HepG2 (cell line): ENCODE measurements at regions not wholly inside any gene's neighbourhood (a gene's known extent, or its start where the extent isn't known, plus 50 kb on each side); places are given as distances from the start of the nearest gene placed in this dataset.

Experiments used
- ATAC-seq: fragments of 200-7000 bp; cut with Tn5 transposase; 3 replicates; pipeline ENCODE4 v1.9.1; 2020; ENCODE audit warnings: mild to moderate bottlenecking, moderate library complexity
- BruUV-seq: library from RNA; stranded (reverse); fragments of 400-500 nt; replicated peaks from 2 replicates; lab custom pipeline; 2021; lab: Mats Ljungman, UMichigan
- CTCF ChIA-PET: fragments of 300-600 bp; formaldehyde crosslinking; extraction: SDS; loops from one replicate; lab custom pipeline; 2021; ENCODE audit warnings: low total read pairs, inconsistent platforms, low intra/inter-chr PET ratio; lab: Yijun Ruan, JAX
- POLR2A ChIA-PET: fragments of 350-600 bp; sonication (Branson Sonifier 250); formaldehyde crosslinking; loops from one replicate; lab custom pipeline; 2020; ENCODE audit warnings: antibody characterized with exemption, inconsistent platforms; lab: Yijun Ruan, JAX
- DNase-seq: peaks from one replicate; pipeline ENCODE4 v3.0.0-alpha.2; 2015; ENCODE audit warnings: low spot score
- FAIRE-seq: peaks from 3 replicates; lab custom pipeline; 2011; peaks lifted over from hg19 to GRCh38; lab: Jason Lieb, UNC
- H2AFZ ChIP-seq: one replicate; pipeline ENCODE4 v1.6.1; 2011; ENCODE audit warnings: low read length, inconsistent platforms
- H3K27ac ChIP-seq: fragments of 300-600 bp; 3 replicates; pipeline ENCODE4 v1.8.0; 2011; ENCODE audit warnings: mixed run types, mild to moderate bottlenecking, mixed read lengths, low read length, inconsistent platforms; ENCODE audit not compliant: insufficient read depth; ENCODE audit errors: extremely low read length
- H3K27me3 ChIP-seq, 2 experiments: fragments of 200-600 bp in 1 of 2; 2 replicates in 1 of 2; 3 replicates in 1 of 2; pipeline versions ENCODE4 v1.6.0 to v1.8.0; 2011; ENCODE audit warnings: low read length in 2 of 2, mild to moderate bottlenecking in 2 of 2, moderate library complexity in 2 of 2, inconsistent platforms in 1 of 2; ENCODE audit not compliant: insufficient read depth in 2 of 2, control insufficient read depth in 1 of 2
- H3K36me3 ChIP-seq, 2 experiments: fragments of 200-600 bp in 1 of 2; replicated peaks in 1 of 2; 2 replicates in 1 of 2; 3 replicates in 1 of 2; pipeline versions ENCODE4 v1.5.1 to v1.8.0; 2011; ENCODE audit warnings: low read length in 2 of 2, inconsistent platforms in 1 of 2; ENCODE audit not compliant: insufficient read depth in 2 of 2, control insufficient read depth in 1 of 2
- H3K4me1 ChIP-seq: 2 replicates; pipeline ENCODE4 v1.5.1; 2012; ENCODE audit warnings: low read length, inconsistent platforms; ENCODE audit not compliant: insufficient read depth
- H3K4me2 ChIP-seq: 2 replicates; pipeline ENCODE4 v1.6.0; 2011; ENCODE audit warnings: low read depth, low read length, inconsistent platforms
- H3K4me3 ChIP-seq, 3 experiments: fragments of 200-600 bp in 1 of 3; sonication (generic), shearing (Covaris generic) in 1 of 3; replicated peaks in 1 of 3; 2 replicates each; pipeline ENCODE4 v1.5.1; 2011 to 2016; ENCODE audit warnings: low read length in 3 of 3, inconsistent platforms in 2 of 3, low read depth in 2 of 3, mild to moderate bottlenecking in 2 of 3, control low read depth in 1 of 3, mixed read lengths in 1 of 3; ENCODE audit not compliant: insufficient read depth in 1 of 3
- H3K79me2 ChIP-seq: one replicate; pipeline ENCODE4 v1.6.1; 2011; ENCODE audit warnings: low read length, inconsistent platforms; ENCODE audit not compliant: insufficient read depth
- H3K9ac ChIP-seq: 2 replicates; pipeline ENCODE4 v1.6.0; 2011; ENCODE audit warnings: mild to moderate bottlenecking, low read depth, low read length, inconsistent platforms; ENCODE audit not compliant: insufficient read depth
- H3K9me3 ChIP-seq: 2 replicates; pipeline ENCODE4 v1.5.1; 2012; ENCODE audit warnings: mild to moderate bottlenecking, low read length
- H4K20me1 ChIP-seq: 2 replicates; pipeline ENCODE4 v1.6.0; 2011; ENCODE audit warnings: inconsistent platforms, mild to moderate bottlenecking, low read length, moderate library complexity; ENCODE audit not compliant: insufficient read depth
- ELF1 ChIP-seq: sonication (generic); formaldehyde crosslinking; IDR thresholded peaks from 2 replicates; pipeline ENCODE4 v1.4.0; 2020; ENCODE audit warnings: missing genetic modification reagents
- FLYWCH1 ChIP-seq: sonication (generic); formaldehyde crosslinking; IDR thresholded peaks from 2 replicates; pipeline ENCODE4 v1.8.1; 2023; ENCODE audit warnings: mild to moderate bottlenecking, missing genetic modification reagents
- GMEB2 ChIP-seq: IDR thresholded peaks from 2 replicates; pipeline ENCODE4 v1.6.1; 2016; ENCODE audit warnings: missing biosample characterization, missing genetic modification reagents, low read depth
- HBP1 ChIP-seq: IDR thresholded peaks from 2 replicates; pipeline ENCODE4 v1.6.1; 2016; ENCODE audit warnings: low read depth, control low read depth
- HDAC1 ChIP-seq: sonication (generic); formaldehyde crosslinking; IDR thresholded peaks from 2 replicates; pipeline ENCODE4 v1.5.1; 2020; ENCODE audit warnings: mild to moderate bottlenecking, missing genetic modification reagents
- NR2F2 ChIP-seq: IDR thresholded peaks from 2 replicates; pipeline ENCODE4 v1.6.1; 2012; ENCODE audit warnings: low read depth, inconsistent platforms, borderline replicate concordance
- RFXAP ChIP-seq: sonication (generic); formaldehyde crosslinking; IDR thresholded peaks from 2 replicates; pipeline ENCODE4 v1.4.0; 2020; ENCODE audit warnings: missing genetic modification reagents, borderline replicate concordance
- SNAPC4 ChIP-seq: sonication (generic); formaldehyde crosslinking; IDR thresholded peaks from 2 replicates; pipeline ENCODE4 v1.4.0; 2020; ENCODE audit warnings: mild to moderate bottlenecking, missing genetic modification reagents
- ZFP1 ChIP-seq: IDR thresholded peaks from 2 replicates; pipeline ENCODE4 v1.6.1; 2016
- ZSCAN12 ChIP-seq: sonication (generic); formaldehyde crosslinking; IDR thresholded peaks from 2 replicates; pipeline ENCODE4 v1.9.0; 2021; ENCODE audit warnings: mild to moderate bottlenecking, missing genetic modification reagents
- WGBS: methylation state at CpG from one replicate; pipeline ENCODE4 v1.1.6; 2017; ENCODE audit warnings: low lambda C conversion rate; 5-methylcytosine and 5-hydroxymethylcytosine counted together
- in situ Hi-C: cut with HindIII; loops from 2 replicates; pipeline ENCODE4 v1.10.0; 2017; ENCODE audit warnings: low pct_unique_long_range_greater_than_20kb; ENCODE audit not compliant: extremely low pct_ligation_motif_present
- intact Hi-C: fragments of 100-400 bp; cut with micrococcal nuclease; formaldehyde crosslinking; loops from one replicate; pipeline ENCODE4 v1.10.0; 2022; ENCODE audit not compliant: unreplicated experiment

GRCh38 chr11:14577835-14578529 lies 57.8 kb upstream of the PSMA1 start:
- Histone ChIP-seq H4K20me1 (no peaks in the 10 kb centered on the region), H2AFZ (no peak overlapping the region), H3K27ac (peak overlapping the region; percentile 1), H3K36me3 (no peaks in the 10 kb centered on the region), H3K4me3 (no peak overlapping the region), H3K79me2 (no peaks in the 10 kb centered on the region), H3K4me1 (peaks cover 45% of the 10 kb centered on the region), H3K27me3 (no peaks in the 10 kb centered on the region), H3K9ac (no peak overlapping the region), H3K9me3 (no peaks in the 10 kb centered on the region), H3K4me2 (peak overlapping the region; percentile 18; the same call in 1 of the 2 replicates)
- CTCF ChIA-PET, result no interaction called here
- no peak for DNase-seq
- BruUV-seq, result no TSS peak
- intact Hi-C loops, result no loop called here
- WGBS, result 99% methylated on average over 4 of the region's 4 CpGs
- no peak for TF ChIP-seq RFXAP (CRISPR knock-in tag)
- no peak for TF ChIP-seq GMEB2 (CRISPR knock-in tag)
- TF ChIP-seq HDAC1, result 0 out of 2 replicates have a peak, but pooled peaks have one; percentile 5
- no peak for TF ChIP-seq ZFP1 (CRISPR knock-in tag)
- TF ChIP-seq SNAPC4 (CRISPR knock-in tag), result no peak
- TF ChIP-seq HBP1 (CRISPR knock-in tag), result peak; percentile 15; the same call in 1 of the 2 replicates
- TF ChIP-seq ELF1 (CRISPR knock-in tag), result no peak
- TF ChIP-seq ZSCAN12 (CRISPR knock-in tag), result 0 out of 2 replicates have a peak, but pooled peaks have one; percentile 28
- TF ChIP-seq NR2F2, result no peak
- no peak for TF ChIP-seq FLYWCH1 (CRISPR knock-in tag)
- no peak for FAIRE-seq
- POLR2A ChIA-PET, result interaction anchor here (1.0 kb wide), 1 partner anchor 36 kb away, joined by 3 read pairs; no protein-coding TSS in a partner anchor
- in situ Hi-C loops, result no loop called here
- ATAC-seq, result peak; percentile 65
